ENCODE measurements at regions not wholly inside any gene's neighbourhood (a gene's known extent, or its start where the extent isn't known, plus 50 kb on each side); places are given as distances from the start of the nearest gene placed in this dataset.

GRCh38 chr12:46109343-46110222, 119.2 kb upstream of the SCAF11 start:
- intact Hi-C loops (cut with DNase I, micrococcal nuclease), result no loop called here
- ChIA-PET CTCF (interaction anchor here (0.7 to 1.5 kb wide), 2 partner anchors 16 to 35 kb away, joined by 3 read pairs; no protein-coding TSS in a partner anchor), POLR2A (no interaction called here)
- Mint-ChIP-seq H3K4me1 (no peaks in the 10 kb centered on the region), H3K9me3 (ENCODE audit: low read depth) (peaks cover 5% of the 10 kb centered on the region), H3K4me3 (no peak overlapping the region), H3K36me3 (ENCODE audit: low read depth) (peaks cover 2% of the 10 kb centered on the region), H3K27me3 (no peaks in the 10 kb centered on the region), H3K27ac (no peak overlapping the region)
- no peak for DNase-seq
- no peak for ATAC-seq

- intact Hi-C loops (cut with DNase I, micrococcal nuclease), result no loop called here
- ATAC-seq (no peak), DNase-seq (no peak)
- Mint-ChIP-seq H3K4me1 (no peaks in the 10 kb centered on the region), H3K4me3 (no peak overlapping the region), H3K36me3 (ENCODE audit: low read depth) (peaks cover 2% of the 10 kb centered on the region), H3K27me3 (no peaks in the 10 kb centered on the region), H3K27ac (no peak overlapping the region), H3K9me3 (ENCODE audit: low read depth) (peaks cover 5% of the 10 kb centered on the region)
- POLR2A ChIA-PET, result no interaction called here
- CTCF ChIA-PET, result interaction anchor here (1.5 kb wide), 1 partner anchor 17 kb away, joined by 3 read pairs; no protein-coding TSS in a partner anchor
These were observed 118.3 kb upstream of the SCAF11 start for GRCh38 chr12:46108721-46109120.

DNA sequence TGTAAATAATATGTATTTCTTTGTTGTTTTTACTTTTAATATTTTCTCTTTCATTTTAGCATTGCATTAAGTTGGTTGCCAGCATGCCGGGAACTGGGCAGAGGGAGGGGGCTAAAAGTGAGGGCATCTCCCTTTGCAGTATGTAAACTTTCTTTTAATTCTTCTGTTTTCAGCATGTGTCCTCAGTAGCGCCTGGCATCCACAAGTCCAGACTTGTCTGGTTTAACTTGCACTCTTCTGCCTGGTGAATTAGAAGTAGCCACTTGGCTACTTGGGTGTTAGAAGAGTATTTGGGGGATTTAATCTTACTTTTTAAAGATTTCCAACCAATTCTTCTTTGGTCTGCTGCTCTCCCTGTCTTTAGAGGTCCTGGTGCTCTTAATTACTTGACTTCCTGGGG, 117.2 kb upstream of the SCAF11 start:
- Mint-ChIP-seq H3K4me3 (no peak overlapping the region), H3K36me3 (ENCODE audit: low read depth) (peaks cover 2% of the 10 kb centered on the region), H3K27me3 (no peaks in the 10 kb centered on the region), H3K4me1 (no peaks in the 10 kb centered on the region), H3K27ac (no peak overlapping the region), H3K9me3 (ENCODE audit: low read depth) (peaks cover 5% of the 10 kb centered on the region)
- POLR2A ChIA-PET, result no interaction called here
- CTCF ChIA-PET, result no interaction called here
- intact Hi-C loops (cut with DNase I, micrococcal nuclease), result no loop called here
- DNase-seq, result no peak
- ATAC-seq, result no peak

DNA sequence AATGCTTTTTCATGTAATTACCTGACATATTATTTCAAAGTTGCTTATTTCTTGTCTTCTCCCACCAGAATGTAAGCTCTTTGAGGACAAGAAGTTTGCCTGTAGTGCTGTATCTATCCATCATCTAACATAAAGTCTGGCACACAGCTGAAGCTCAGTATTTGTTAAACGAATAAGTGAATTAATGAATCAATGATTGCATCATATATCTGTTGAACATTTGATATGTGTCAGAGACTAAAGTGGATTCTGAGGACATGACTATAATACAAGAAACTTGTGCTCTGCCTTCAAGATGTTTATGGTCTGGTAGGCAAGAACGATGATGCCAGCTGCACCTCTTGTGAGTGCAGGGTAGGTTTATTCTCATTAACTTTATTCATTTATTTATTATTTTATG, 115.4 kb upstream of the SCAF11 start:
- Mint-ChIP-seq H3K4me1 (no peaks in the 10 kb centered on the region), H3K36me3 (ENCODE audit: low read depth) (no peaks in the 10 kb centered on the region), H3K4me3 (no peak overlapping the region), H3K27me3 (no peaks in the 10 kb centered on the region), H3K27ac (no peak overlapping the region), H3K9me3 (ENCODE audit: low read depth) (no peaks in the 10 kb centered on the region)
- CTCF ChIA-PET, result interaction anchor here (1.0 kb wide), 1 partner anchor 20 kb away, joined by 4 read pairs; no protein-coding TSS in a partner anchor
- POLR2A ChIA-PET, result no interaction called here
- no peak for ATAC-seq
- intact Hi-C loops (cut with DNase I, micrococcal nuclease), result no loop called here
- no peak for DNase-seq

DNA sequence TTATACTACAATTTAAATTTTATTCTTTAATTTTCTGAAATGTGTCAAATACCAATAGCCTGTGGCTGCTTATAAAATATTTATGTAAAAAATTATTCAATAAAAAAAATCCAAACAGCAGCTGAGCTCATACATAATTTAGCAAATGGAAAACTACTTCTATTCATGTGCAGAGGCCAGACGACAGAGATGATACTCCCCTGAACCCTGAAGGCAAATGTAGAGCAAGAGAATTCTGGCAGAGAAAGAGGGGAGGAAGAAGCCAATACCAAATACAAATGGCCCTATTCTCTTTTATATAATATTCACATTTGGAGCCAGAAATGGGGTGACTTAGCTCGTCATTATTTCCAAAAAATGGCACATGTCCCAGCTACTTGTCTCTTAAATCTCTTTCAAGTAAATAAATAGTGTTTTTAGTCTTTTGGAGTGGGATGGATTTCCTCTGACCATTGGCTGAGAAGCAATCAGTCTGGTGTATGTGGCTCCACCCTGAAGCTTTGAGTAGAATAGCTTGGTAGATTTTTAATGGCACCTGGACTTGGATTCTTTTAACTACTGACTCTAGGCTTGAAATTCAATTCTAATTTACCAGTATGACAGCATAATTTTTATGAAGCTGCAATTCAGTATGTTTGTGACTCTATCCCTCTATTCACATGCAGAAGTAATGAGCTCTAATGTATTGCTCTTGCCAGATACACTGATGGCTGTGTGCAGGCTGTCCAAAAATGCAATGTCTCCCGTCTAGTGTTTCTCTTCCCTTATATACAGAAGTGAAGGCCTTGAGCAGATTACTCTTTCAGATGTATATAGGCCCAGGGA, 113.4 kb upstream of the SCAF11 start:
- CTCF ChIA-PET, result interaction anchor here (2.1 kb wide), 1 partner anchor 21 kb away, joined by 4 read pairs; no protein-coding TSS in a partner anchor
- H3K27ac Mint-ChIP-seq, result no peak overlapping the region
- H3K9me3 Mint-ChIP-seq (ENCODE audit: low read depth), result no peaks in the 10 kb centered on the region
- H3K36me3 Mint-ChIP-seq (ENCODE audit: low read depth), result no peaks in the 10 kb centered on the region
- DNase-seq, result no peak
- H3K4me1 Mint-ChIP-seq, result no peaks in the 10 kb centered on the region
- POLR2A ChIA-PET, result no interaction called here
- no peaks in the 10 kb centered on the region for H3K27me3 Mint-ChIP-seq
- intact Hi-C loops (cut with DNase I, micrococcal nuclease), result no loop called here
- no peak for ATAC-seq
- H3K4me3 Mint-ChIP-seq, result no peak overlapping the region

DNA sequence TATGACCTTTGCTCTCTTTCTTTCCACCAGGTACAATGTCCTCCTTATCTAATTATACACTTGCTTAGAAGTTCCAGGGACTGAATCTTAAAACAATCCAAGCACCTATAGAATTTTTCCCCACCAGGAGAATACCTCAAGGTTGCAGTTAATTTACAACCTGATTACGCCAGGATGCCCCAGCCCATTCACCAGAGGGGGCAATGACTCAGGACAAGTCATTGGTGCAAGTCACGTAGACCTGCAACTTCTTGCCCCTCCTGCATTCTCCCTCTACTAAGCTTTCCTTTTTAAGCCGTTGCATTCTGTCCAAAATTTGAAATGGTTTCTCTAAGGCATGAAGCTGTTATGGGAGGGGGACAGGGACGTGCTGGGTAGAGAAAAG, 111.1 kb upstream of the SCAF11 start:
- DNase-seq, result no peak
- Mint-ChIP-seq H3K36me3 (ENCODE audit: low read depth) (no peaks in the 10 kb centered on the region), H3K4me1 (no peaks in the 10 kb centered on the region), H3K9me3 (ENCODE audit: low read depth) (no peaks in the 10 kb centered on the region), H3K4me3 (no peak overlapping the region), H3K27me3 (peaks cover 5% of the 10 kb centered on the region), H3K27ac (no peak overlapping the region)
- POLR2A ChIA-PET, result no interaction called here
- CTCF ChIA-PET, result no interaction called here
- intact Hi-C loops (cut with DNase I, micrococcal nuclease), result no loop called here
- no peak for ATAC-seq

GRCh38 chr12:46100551-46101484, 110.4 kb upstream of the SCAF11 start:
- Mint-ChIP-seq H3K36me3 (ENCODE audit: low read depth) (no peaks in the 10 kb centered on the region), H3K27me3 (peaks cover 11% of the 10 kb centered on the region), H3K27ac (no peak overlapping the region), H3K4me3 (no peak overlapping the region), H3K9me3 (ENCODE audit: low read depth) (peaks cover 2% of the 10 kb centered on the region), H3K4me1 (no peaks in the 10 kb centered on the region)
- ATAC-seq (no peak), DNase-seq (no peak)
- ChIA-PET CTCF (no interaction called here), POLR2A (no interaction called here)
- intact Hi-C loops (cut with DNase I, micrococcal nuclease), result no loop called here

GRCh38 chr12:46089414-46090162, 99.2 kb upstream of the SCAF11 start:
- Mint-ChIP-seq H3K4me1 (no peaks in the 10 kb centered on the region), H3K27ac (no peak overlapping the region), H3K27me3 (peaks cover 5% of the 10 kb centered on the region), H3K4me3 (no peak overlapping the region), H3K36me3 (ENCODE audit: low read depth) (no peaks in the 10 kb centered on the region), H3K9me3 (ENCODE audit: low read depth) (peaks cover 7% of the 10 kb centered on the region)
- POLR2A ChIA-PET, result no interaction called here
- no peak for ATAC-seq
- no peak for DNase-seq
- intact Hi-C loops (cut with DNase I, micrococcal nuclease), result no loop called here
- CTCF ChIA-PET, result interaction anchor here (0.7 to 1.3 kb wide), 3 partner anchors 17 to 38 kb away, joined by 3 to 4 read pairs (median 3); no protein-coding TSS in a partner anchor

DNA sequence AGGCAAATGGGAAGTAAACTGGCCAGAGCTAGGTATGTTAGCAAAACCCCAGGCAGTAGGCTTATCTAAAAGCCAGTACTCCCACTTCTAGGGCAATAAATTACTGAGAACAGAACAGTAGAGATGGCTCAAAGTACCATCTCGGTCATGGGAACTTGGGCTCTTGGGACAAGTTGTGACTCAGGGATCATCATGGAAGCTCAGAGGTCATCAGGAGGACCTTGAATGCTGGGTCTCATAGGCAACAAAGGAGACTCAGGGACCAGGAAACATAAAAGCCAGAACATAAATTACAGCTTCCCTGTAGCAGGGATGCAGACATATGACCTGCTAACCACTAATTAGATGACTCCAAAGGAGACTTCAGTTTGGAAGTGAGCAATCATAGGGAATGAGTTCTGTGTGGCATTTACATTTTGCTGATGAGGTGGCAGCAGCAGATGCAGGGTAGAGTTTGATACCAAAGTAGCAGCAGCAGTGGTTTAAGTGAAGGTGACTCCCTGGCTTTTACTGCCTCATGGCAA, 97.6 kb upstream of the SCAF11 start:
- Mint-ChIP-seq H3K27me3 (peaks cover 3% of the 10 kb centered on the region), H3K9me3 (ENCODE audit: low read depth) (peaks cover 9% of the 10 kb centered on the region), H3K4me1 (no peaks in the 10 kb centered on the region), H3K4me3 (no peak overlapping the region), H3K36me3 (ENCODE audit: low read depth) (no peaks in the 10 kb centered on the region), H3K27ac (no peak overlapping the region)
- ChIA-PET CTCF (interaction anchor here (0.6 to 1.4 kb wide), 3 partner anchors 16 to 726 kb away, joined by 3 to 6 read pairs (median 4); no protein-coding TSS in a partner anchor), POLR2A (no interaction called here)
- ATAC-seq (no peak), DNase-seq (no peak)
- intact Hi-C loops (cut with DNase I, micrococcal nuclease), result no loop called here
